Activated T-helper 1 cell treated with anti-CD3 and anti-CD28 coated beads, Interleukin-12 subunit alpha, Interleukin-12 subunit beta, Interleukin-2, Interleukin-4 antibody, amounts not matched to agents 30 ng/mL and 10 ng/mL and 1 ng/mL, durations not matched to agents 14 hours and 24 hours and 36 hours (primary cell): ENCODE measurements at regions not wholly inside any gene's neighbourhood (a gene's known extent, or its start where the extent isn't known, plus 50 kb on each side); places are given as distances from the start of the nearest gene placed in this dataset.

Experiments
- DNase-seq: peaks from one replicate; pipeline ENCODE4 v3.0.0; 2021; ENCODE audit warnings: low spot score
- H3K27ac Mint-ChIP-seq: one replicate; pipeline ENCODE4 v1.8.0; 2021; ENCODE audit warnings: mild to moderate bottlenecking, mixed read lengths
- H3K27me3 Mint-ChIP-seq: one replicate; pipeline ENCODE4 v1.8.0; 2022; ENCODE audit warnings: mild to moderate bottlenecking, moderate library complexity, mixed read lengths; ENCODE audit not compliant: insufficient read depth
- H3K36me3 Mint-ChIP-seq: one replicate; pipeline ENCODE4 v1.8.0; 2021; ENCODE audit warnings: low read depth, mixed read lengths
- H3K4me1 Mint-ChIP-seq: one replicate; pipeline ENCODE4 v1.8.0; 2021; ENCODE audit warnings: low read depth, mixed read lengths
- H3K4me3 Mint-ChIP-seq: one replicate; pipeline ENCODE4 v1.8.0; 2021; ENCODE audit warnings: mild to moderate bottlenecking, moderate library complexity, mixed read lengths
- H3K9me3 Mint-ChIP-seq: one replicate; pipeline ENCODE4 v1.8.0; 2021; ENCODE audit warnings: mixed read lengths
- intact Hi-C: fragments of 100-400 bp; cut with micrococcal nuclease; formaldehyde crosslinking; loops from one replicate; pipeline ENCODE4 v1.15.1; 2024

- no peak for DNase-seq
- no peaks in the 10 kb centered on the region for H3K4me1 Mint-ChIP-seq
- no peaks in the 10 kb centered on the region for H3K9me3 Mint-ChIP-seq
- H3K36me3 Mint-ChIP-seq, result no peaks in the 10 kb centered on the region
- intact Hi-C loops, result no loop called here
- H3K27me3 Mint-ChIP-seq, result no peaks in the 10 kb centered on the region
- no peak overlapping the region for H3K4me3 Mint-ChIP-seq
- H3K27ac Mint-ChIP-seq, result no peak overlapping the region
These were observed 456.3 kb downstream of the HINT1 start for GRCh38 chr5:130708754-130709153.

GRCh38 chr5:130706696-130707095 is 458.4 kb downstream of the HINT1 start:
- DNase-seq, result no peak
- Mint-ChIP-seq H3K27me3 (no peaks in the 10 kb centered on the region), H3K36me3 (no peaks in the 10 kb centered on the region), H3K27ac (no peak overlapping the region), H3K4me3 (no peak overlapping the region), H3K4me1 (no peaks in the 10 kb centered on the region), H3K9me3 (peaks cover 9% of the 10 kb centered on the region)
- intact Hi-C loops, result no loop called here

GRCh38 chr5:130705368-130705767 is 459.7 kb downstream of the HINT1 start:
- no peaks in the 10 kb centered on the region for H3K4me1 Mint-ChIP-seq
- no peak for DNase-seq
- no peak overlapping the region for H3K4me3 Mint-ChIP-seq
- peaks cover 9% of the 10 kb centered on the region for H3K9me3 Mint-ChIP-seq
- no peaks in the 10 kb centered on the region for H3K36me3 Mint-ChIP-seq
- no peaks in the 10 kb centered on the region for H3K27me3 Mint-ChIP-seq
- intact Hi-C loops, result no loop called here
- no peak overlapping the region for H3K27ac Mint-ChIP-seq

- Mint-ChIP-seq H3K9me3 (no peaks in the 10 kb centered on the region), H3K4me3 (no peak overlapping the region), H3K36me3 (no peaks in the 10 kb centered on the region), H3K4me1 (no peaks in the 10 kb centered on the region), H3K27ac (no peak overlapping the region), H3K27me3 (peaks cover 8% of the 10 kb centered on the region)
- DNase-seq, result no peak
- intact Hi-C loops, result no loop called here
These were observed 471.5 kb downstream of the HINT1 start for GRCh38 chr5:130693509-130693908.

- Mint-ChIP-seq H3K4me3 (no peak overlapping the region), H3K27me3 (peaks cover 5% of the 10 kb centered on the region), H3K27ac (no peak overlapping the region), H3K4me1 (no peaks in the 10 kb centered on the region), H3K36me3 (no peaks in the 10 kb centered on the region), H3K9me3 (no peaks in the 10 kb centered on the region)
- DNase-seq, result no peak
- intact Hi-C loops, result no loop called here
These were observed 472.3 kb downstream of the HINT1 start for GRCh38 chr5:130692770-130693169.

GRCh38 chr5:130689831-130690230 is 475.2 kb downstream of the HINT1 start:
- H3K4me3 Mint-ChIP-seq, result no peak overlapping the region
- intact Hi-C loops, result no loop called here
- H3K4me1 Mint-ChIP-seq, result no peaks in the 10 kb centered on the region
- no peak for DNase-seq
- peaks cover 5% of the 10 kb centered on the region for H3K27me3 Mint-ChIP-seq
- no peaks in the 10 kb centered on the region for H3K9me3 Mint-ChIP-seq
- no peak overlapping the region for H3K27ac Mint-ChIP-seq
- H3K36me3 Mint-ChIP-seq, result no peaks in the 10 kb centered on the region

GRCh38 chr5:130687085-130687733 is 477.8 kb downstream of the HINT1 start:
- peaks cover 4% of the 10 kb centered on the region for H3K27me3 Mint-ChIP-seq

GRCh38 chr5:130678637-130679036 is 486.4 kb downstream of the HINT1 start:
- Mint-ChIP-seq H3K36me3 (no peaks in the 10 kb centered on the region), H3K4me3 (no peak overlapping the region), H3K27me3 (peaks cover 2% of the 10 kb centered on the region), H3K9me3 (no peaks in the 10 kb centered on the region), H3K27ac (no peak overlapping the region), H3K4me1 (no peaks in the 10 kb centered on the region)
- intact Hi-C loops, result no loop called here
- no peak for DNase-seq

More at GRCh38 chr5:130687085-130687733, 477.8 kb downstream of the HINT1 start:
- no peak for DNase-seq
- H3K4me3 Mint-ChIP-seq, result no peak overlapping the region
- no peaks in the 10 kb centered on the region for H3K4me1 Mint-ChIP-seq
- intact Hi-C loops, result no loop called here
- H3K27ac Mint-ChIP-seq, result no peak overlapping the region
- no peaks in the 10 kb centered on the region for H3K36me3 Mint-ChIP-seq
- H3K9me3 Mint-ChIP-seq, result no peaks in the 10 kb centered on the region

- no peaks in the 10 kb centered on the region for H3K36me3 Mint-ChIP-seq
- no peaks in the 10 kb centered on the region for H3K27me3 Mint-ChIP-seq
- no peak overlapping the region for H3K4me3 Mint-ChIP-seq
- intact Hi-C loops, result no loop called here
- H3K27ac Mint-ChIP-seq, result no peak overlapping the region
- no peaks in the 10 kb centered on the region for H3K4me1 Mint-ChIP-seq
- no peaks in the 10 kb centered on the region for H3K9me3 Mint-ChIP-seq
- no peak for DNase-seq
These were observed 498.6 kb downstream of the HINT1 start for GRCh38 chr5:130666462-130666861.

- H3K9me3 Mint-ChIP-seq, result no peaks in the 10 kb centered on the region
- no peak overlapping the region for H3K27ac Mint-ChIP-seq
- H3K36me3 Mint-ChIP-seq, result no peaks in the 10 kb centered on the region
- no peak overlapping the region for H3K4me3 Mint-ChIP-seq
- H3K27me3 Mint-ChIP-seq, result no peaks in the 10 kb centered on the region
- no peak for DNase-seq
- intact Hi-C loops, result no loop called here
- no peaks in the 10 kb centered on the region for H3K4me1 Mint-ChIP-seq
These were observed 512.9 kb downstream of the HINT1 start for GRCh38 chr5:130652176-130652575.

- no peak overlapping the region for H3K4me3 Mint-ChIP-seq
- H3K27ac Mint-ChIP-seq, result no peak overlapping the region
- H3K4me1 Mint-ChIP-seq, result no peaks in the 10 kb centered on the region
- intact Hi-C loops, result no loop called here
- H3K36me3 Mint-ChIP-seq, result no peaks in the 10 kb centered on the region
- no peaks in the 10 kb centered on the region for H3K27me3 Mint-ChIP-seq
- no peak for DNase-seq
- H3K9me3 Mint-ChIP-seq, result no peaks in the 10 kb centered on the region
These were observed 513.6 kb downstream of the HINT1 start for GRCh38 chr5:130651440-130651839.

GRCh38 chr5:130643321-130643720 is 521.7 kb downstream of the HINT1 start:
- H3K36me3 Mint-ChIP-seq, result no peaks in the 10 kb centered on the region
- H3K27ac Mint-ChIP-seq, result no peak overlapping the region
- H3K27me3 Mint-ChIP-seq, result no peaks in the 10 kb centered on the region
- no peaks in the 10 kb centered on the region for H3K4me1 Mint-ChIP-seq
- no peak overlapping the region for H3K4me3 Mint-ChIP-seq
- peaks cover 5% of the 10 kb centered on the region for H3K9me3 Mint-ChIP-seq
- no peak for DNase-seq
- intact Hi-C loops, result no loop called here

GRCh38 chr5:130642461-130642860 is 522.6 kb downstream of the HINT1 start:
- no peaks in the 10 kb centered on the region for H3K36me3 Mint-ChIP-seq
- no peak overlapping the region for H3K4me3 Mint-ChIP-seq
- DNase-seq, result no peak
- intact Hi-C loops, result no loop called here
- H3K4me1 Mint-ChIP-seq, result no peaks in the 10 kb centered on the region
- H3K27me3 Mint-ChIP-seq, result no peaks in the 10 kb centered on the region
- no peak overlapping the region for H3K27ac Mint-ChIP-seq
- peaks cover 5% of the 10 kb centered on the region for H3K9me3 Mint-ChIP-seq

- no peak overlapping the region for H3K4me3 Mint-ChIP-seq
- H3K27me3 Mint-ChIP-seq, result no peaks in the 10 kb centered on the region
- H3K9me3 Mint-ChIP-seq, result peaks cover 6% of the 10 kb centered on the region
- H3K4me1 Mint-ChIP-seq, result no peaks in the 10 kb centered on the region
- DNase-seq, result no peak
- intact Hi-C loops, result no loop called here
- H3K27ac Mint-ChIP-seq, result no peak overlapping the region
- H3K36me3 Mint-ChIP-seq, result no peaks in the 10 kb centered on the region
These were observed 537.9 kb downstream of the HINT1 start for GRCh38 chr5:130627145-130627544.
